ENCODE measurements at regions not wholly inside any gene's neighbourhood (a gene's known extent, or its start where the extent isn't known, plus 50 kb on each side); places are given as distances from the start of the nearest gene placed in this dataset.
A peak's percentile ranks its signal among the peaks of the same experiment; 100 is the strongest.

DNA sequence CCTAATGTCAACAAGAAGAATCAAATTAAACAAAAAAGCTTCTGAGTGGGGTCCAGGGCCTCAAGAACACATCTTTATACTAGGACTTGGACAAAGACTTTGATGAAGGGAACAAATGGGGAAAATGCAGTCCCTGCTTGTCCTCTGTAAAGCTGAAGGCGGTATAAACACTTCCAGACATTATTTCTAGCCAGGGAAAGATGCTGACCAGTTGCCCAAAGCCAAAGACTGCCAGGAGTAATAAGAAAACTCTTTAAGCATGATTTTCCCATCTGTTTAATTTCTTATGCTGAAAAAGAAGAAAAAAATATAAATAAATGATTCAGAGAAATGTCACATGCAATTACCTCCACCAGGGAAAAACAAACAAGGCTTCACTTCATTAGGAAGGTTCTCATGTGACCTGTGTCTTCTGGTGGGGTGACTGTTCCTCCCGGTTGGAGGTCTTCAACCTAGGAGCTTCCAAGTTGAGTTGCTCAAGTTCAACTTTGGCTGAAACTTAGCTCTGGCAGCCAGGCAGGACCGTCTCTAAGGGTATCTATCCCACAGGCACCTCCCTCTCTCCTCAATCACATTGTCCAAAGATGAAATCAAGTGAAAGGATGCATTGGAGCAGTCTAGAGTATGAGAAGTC lies 65.2 kb upstream of the KCNE2 start:
- ChIA-PET CTCF (interaction anchor here (0.6 to 1.1 kb wide), 2 partner anchors 50 to 150 kb away, joined by 3 read pairs; no protein-coding TSS in a partner anchor), POLR2A (no interaction called here)
- Histone ChIP-seq H3K27ac (ENCODE audit: extremely low read depth, low read depth, low read length) (no peak overlapping the region), H3K36me3 (ENCODE audit: control insufficient read depth in 2 of 2, insufficient read depth in 1 of 2, low read length in 2 of 2) (no peaks in the 10 kb centered on the region), H3K4me3 (ENCODE audit: low read depth, low read length) (no peak overlapping the region), H3K4me1 (ENCODE audit: control insufficient read depth, insufficient read depth, low read length) (no peaks in the 10 kb centered on the region), H3K9me3 (ENCODE audit: control insufficient read depth, insufficient read depth, low read depth, low read length) (no peaks in the 10 kb centered on the region)
- TF ChIP-seq GLIS1 (tag by site-specific recombination; IDR thresholded peaks at IDR 0.05) = peak; percentile 44
- no peak for TF ChIP-seq ZNF776 (tag by site-specific recombination; IDR thresholded peaks at IDR 0.05; ENCODE audit: borderline replicate concordance)
- no peak for TF ChIP-seq ZNF585B (tag by site-specific recombination; IDR thresholded peaks at IDR 0.05)
- TF ChIP-seq ZNF571 (tag by site-specific recombination; IDR thresholded peaks at IDR 0.05) = no peak
- no peak for TF ChIP-seq PBX3 (CRISPR knock-in tag; IDR thresholded peaks at IDR 0.05)
- TF ChIP-seq ZNF768 (tag by site-specific recombination; IDR thresholded peaks at IDR 0.05) = no peak

- Histone ChIP-seq H3K4me1 (ENCODE audit: control insufficient read depth, insufficient read depth, low read length) (no peaks in the 10 kb centered on the region), H3K9me3 (ENCODE audit: control insufficient read depth, insufficient read depth, low read depth, low read length) (no peaks in the 10 kb centered on the region), H3K36me3 (ENCODE audit: control insufficient read depth in 2 of 2, insufficient read depth in 1 of 2, low read length in 2 of 2) (no peaks in the 10 kb centered on the region), H3K4me3 (ENCODE audit: low read depth, low read length) (no peak overlapping the region), H3K27ac (ENCODE audit: extremely low read depth, low read depth, low read length) (no peak overlapping the region)
- CTCF ChIA-PET = interaction anchor here (0.6 to 1.1 kb wide), 2 partner anchors 49 to 150 kb away, joined by 3 read pairs; no protein-coding TSS in a partner anchor
- POLR2A ChIA-PET = no interaction called here
- TF ChIP-seq ZSCAN4 (tag by site-specific recombination; IDR thresholded peaks at IDR 0.05) = no peak
- no peak for TF ChIP-seq ZNF311 (tag by site-specific recombination; IDR thresholded peaks at IDR 0.05; ENCODE audit: borderline replicate concordance)
- TF ChIP-seq ZNF175 (tag by site-specific recombination; IDR thresholded peaks at IDR 0.05) = no peak
- TF ChIP-seq ZNF785 (tag by site-specific recombination; IDR thresholded peaks at IDR 0.05) = no peak
- no peak for TF ChIP-seq ZNF654 (tag by site-specific recombination; IDR thresholded peaks at IDR 0.05; ENCODE audit: low read depth)
- TF ChIP-seq ZNF2 (tag by site-specific recombination; IDR thresholded peaks at IDR 0.05) = no peak
- TF ChIP-seq, protein P1, sequence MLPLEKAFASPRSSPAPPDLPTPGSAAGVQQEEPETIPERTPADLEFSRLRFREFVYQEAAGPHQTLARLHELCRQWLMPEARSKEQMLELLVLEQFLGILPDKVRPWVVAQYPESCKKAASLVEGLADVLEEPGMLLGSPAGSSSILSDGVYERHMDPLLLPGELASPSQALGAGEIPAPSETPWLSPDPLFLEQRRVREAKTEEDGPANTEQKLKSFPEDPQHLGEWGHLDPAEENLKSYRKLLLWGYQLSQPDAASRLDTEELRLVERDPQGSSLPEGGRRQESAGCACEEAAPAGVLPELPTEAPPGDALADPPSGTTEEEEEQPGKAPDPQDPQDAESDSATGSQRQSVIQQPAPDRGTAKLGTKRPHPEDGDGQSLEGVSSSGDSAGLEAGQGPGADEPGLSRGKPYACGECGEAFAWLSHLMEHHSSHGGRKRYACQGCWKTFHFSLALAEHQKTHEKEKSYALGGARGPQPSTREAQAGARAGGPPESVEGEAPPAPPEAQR (tag by site-specific recombination; IDR thresholded peaks at IDR 0.05) = no peak
- TF ChIP-seq SP3 (tag by site-specific recombination; IDR thresholded peaks at IDR 0.05) = no peak
These were observed 64.7 kb upstream of the KCNE2 start for GRCh38 chr21:34299168-34299539.

DNA sequence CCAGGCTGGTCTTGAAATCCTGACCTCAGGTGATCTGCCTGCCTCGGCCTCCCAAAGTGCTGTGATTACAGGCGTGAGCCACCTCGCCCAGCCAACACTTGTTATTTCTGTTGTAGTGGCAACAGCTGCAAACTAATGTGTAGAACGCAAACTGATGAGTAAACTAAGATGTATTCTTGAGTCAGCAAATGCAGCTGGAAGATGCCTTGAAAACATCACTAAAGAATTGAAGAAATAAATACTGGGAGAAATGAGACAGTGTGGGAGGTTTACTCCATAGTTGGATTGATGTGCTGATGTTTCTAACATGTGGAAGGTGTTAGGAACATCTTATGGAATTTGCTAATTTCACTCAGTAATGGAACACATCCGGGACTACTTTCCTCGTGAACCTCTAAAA lies 61.3 kb upstream of the KCNE2 start:
- Histone ChIP-seq H3K36me3 (ENCODE audit: control insufficient read depth in 2 of 2, insufficient read depth in 1 of 2, low read length in 2 of 2) (no peaks in the 10 kb centered on the region), H3K9me3 (ENCODE audit: control insufficient read depth, insufficient read depth, low read depth, low read length) (no peaks in the 10 kb centered on the region), H3K4me3 (ENCODE audit: low read depth, low read length) (no peak overlapping the region), H3K4me1 (ENCODE audit: control insufficient read depth, insufficient read depth, low read length) (no peaks in the 10 kb centered on the region), H3K27ac (ENCODE audit: extremely low read depth, low read depth, low read length) (no peak overlapping the region)
- ChIA-PET POLR2A (no interaction called here), CTCF (interaction anchor here (0.6 kb wide), 1 partner anchor 379 kb away, joined by 3 read pairs; no protein-coding TSS in a partner anchor)
- TF ChIP-seq ZSCAN23 (tag by site-specific recombination; IDR thresholded peaks at IDR 0.05) (no peak), KLF17 (tag by site-specific recombination; IDR thresholded peaks at IDR 0.05) (no peak), ZBTB11 (tag by site-specific recombination; conservative IDR thresholded peaks at IDR 0.05; ENCODE audit: low read depth) (no peak), PBX3 (CRISPR knock-in tag; IDR thresholded peaks at IDR 0.05) (no peak), ZFHX2 (tag by site-specific recombination; conservative IDR thresholded peaks at IDR 0.05) (no peak)
- TF ChIP-seq, protein P2, sequence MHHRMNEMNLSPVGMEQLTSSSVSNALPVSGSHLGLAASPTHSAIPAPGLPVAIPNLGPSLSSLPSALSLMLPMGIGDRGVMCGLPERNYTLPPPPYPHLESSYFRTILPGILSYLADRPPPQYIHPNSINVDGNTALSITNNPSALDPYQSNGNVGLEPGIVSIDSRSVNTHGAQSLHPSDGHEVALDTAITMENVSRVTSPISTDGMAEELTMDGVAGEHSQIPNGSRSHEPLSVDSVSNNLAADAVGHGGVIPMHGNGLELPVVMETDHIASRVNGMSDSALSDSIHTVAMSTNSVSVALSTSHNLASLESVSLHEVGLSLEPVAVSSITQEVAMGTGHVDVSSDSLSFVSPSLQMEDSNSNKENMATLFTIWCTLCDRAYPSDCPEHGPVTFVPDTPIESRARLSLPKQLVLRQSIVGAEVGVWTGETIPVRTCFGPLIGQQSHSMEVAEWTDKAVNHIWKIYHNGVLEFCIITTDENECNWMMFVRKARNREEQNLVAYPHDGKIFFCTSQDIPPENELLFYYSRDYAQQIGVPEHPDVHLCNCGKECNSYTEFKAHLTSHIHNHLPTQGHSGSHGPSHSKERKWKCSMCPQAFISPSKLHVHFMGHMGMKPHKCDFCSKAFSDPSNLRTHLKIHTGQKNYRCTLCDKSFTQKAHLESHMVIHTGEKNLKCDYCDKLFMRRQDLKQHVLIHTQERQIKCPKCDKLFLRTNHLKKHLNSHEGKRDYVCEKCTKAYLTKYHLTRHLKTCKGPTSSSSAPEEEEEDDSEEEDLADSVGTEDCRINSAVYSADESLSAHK (tag by site-specific recombination; IDR thresholded peaks at IDR 0.05) = no peak
